ENCODE measurements at regions not wholly inside any gene's neighbourhood (a gene's known extent, or its start where the extent isn't known, plus 50 kb on each side); places are given as distances from the start of the nearest gene placed in this dataset.

- no peak overlapping the region for H2BK5ac ChIP-seq (ENCODE audit: low read depth, low read length, poor library complexity, severe bottlenecking)
- H2AFZ ChIP-seq (ENCODE audit: low read depth, low read length), result no peak overlapping the region
- no peak overlapping the region for H3K4me3 ChIP-seq (ENCODE audit: insufficient read depth in 1 of 2, low read depth in 1 of 2, low read length in 2 of 2)
- peaks cover 0 to 13% of the 10 kb centered on the region in 2 experiments for H3K27me3 ChIP-seq (ENCODE audit: control insufficient read depth in 1 of 2, insufficient read depth in 1 of 2, low read length in 2 of 2)
- no peak overlapping the region for H2BK120ac ChIP-seq (ENCODE audit: low read depth, low read length)
- H3K9ac ChIP-seq (ENCODE audit: low read length), result no peak overlapping the region
- no peak overlapping the region for H3K23ac ChIP-seq (ENCODE audit: low read length in 2 of 2)
- peaks cover 3% of the 10 kb centered on the region for H3K4me1 ChIP-seq (ENCODE audit: control insufficient read depth, insufficient read depth, low read depth, low read length)
- no peak overlapping the region for H4K91ac ChIP-seq (ENCODE audit: low read length)
- no peak overlapping the region for H3K4ac ChIP-seq (ENCODE audit: low read depth in 1 of 2, low read length in 2 of 2)
- no peaks in the 10 kb centered on the region for H3K79me1 ChIP-seq (replicated peaks; ENCODE audit: low read length, poor library complexity, severe bottlenecking)
- H3K9me3 ChIP-seq (ENCODE audit: control insufficient read depth, low read length), result no peaks in the 10 kb centered on the region
- no peak overlapping the region for H3K18ac ChIP-seq (ENCODE audit: low read depth in 1 of 2, low read length in 2 of 2)
- no peak overlapping the region for H4K8ac ChIP-seq (ENCODE audit: low read length)
- H3K36me3 ChIP-seq (ENCODE audit: control insufficient read depth in 1 of 2, insufficient read depth in 2 of 2, low read depth in 1 of 2, low read length in 2 of 2), result no peaks in the 10 kb centered on the region
- no peak for DNase-seq
- H3K4me2 ChIP-seq (ENCODE audit: low read length, poor library complexity, severe bottlenecking), result no peak overlapping the region
- H2BK15ac ChIP-seq (ENCODE audit: low read depth, poor library complexity, severe bottlenecking), result no peak overlapping the region
- no peak overlapping the region for H2BK12ac ChIP-seq (ENCODE audit: low read length in 2 of 2)
- H3K14ac ChIP-seq (ENCODE audit: low read length in 2 of 2), result no peak overlapping the region
- no peak overlapping the region for H3K27ac ChIP-seq (ENCODE audit: low read length, poor library complexity, severe bottlenecking)
- H2AK5ac ChIP-seq (ENCODE audit: low read length, severe bottlenecking), result no peak overlapping the region
- WGBS, result 89% methylated on average over 1 of the region's 1 CpG
These were observed 112.5 kb upstream of the BNIP2 start for GRCh38 chr15:59801649-59802048.

GRCh38 chr15:59798605-59798917, 109.4 kb upstream of the BNIP2 start:
- no peak for DNase-seq
- WGBS, result 49% methylated on average over 3 of the region's 5 CpGs
- Histone ChIP-seq H3K4me1 (ENCODE audit: control insufficient read depth, insufficient read depth, low read depth, low read length) (peaks cover 1% of the 10 kb centered on the region), H3K9me3 (ENCODE audit: control insufficient read depth, low read length) (no peaks in the 10 kb centered on the region), H2AFZ (ENCODE audit: low read depth, low read length) (no peak overlapping the region), H3K27ac (ENCODE audit: low read length, poor library complexity, severe bottlenecking) (no peak overlapping the region), H3K23ac (ENCODE audit: low read length in 2 of 2) (no peak overlapping the region), H3K14ac (ENCODE audit: low read length in 2 of 2) (no peak overlapping the region), H2BK15ac (ENCODE audit: low read depth, poor library complexity, severe bottlenecking) (no peak overlapping the region), H3K4me2 (ENCODE audit: low read length, poor library complexity, severe bottlenecking) (no peak overlapping the region), H3K18ac (ENCODE audit: low read depth in 1 of 2, low read length in 2 of 2) (no peak overlapping the region), H3K4me3 (ENCODE audit: insufficient read depth in 1 of 2, low read depth in 1 of 2, low read length in 2 of 2) (no peak overlapping the region), H4K91ac (ENCODE audit: low read length) (no peak overlapping the region), H2BK120ac (ENCODE audit: low read depth, low read length) (no peak overlapping the region), H3K27me3 (ENCODE audit: control insufficient read depth in 1 of 2, insufficient read depth in 1 of 2, low read length in 2 of 2) (peaks cover 0 to 34% of the 10 kb centered on the region in 2 experiments), H2BK5ac (ENCODE audit: low read depth, low read length, poor library complexity, severe bottlenecking) (no peak overlapping the region), H3K36me3 (ENCODE audit: control insufficient read depth in 1 of 2, insufficient read depth in 2 of 2, low read depth in 1 of 2, low read length in 2 of 2) (no peaks in the 10 kb centered on the region), H2AK5ac (ENCODE audit: low read length, severe bottlenecking) (no peak overlapping the region), H3K9ac (ENCODE audit: low read length) (no peak overlapping the region), H4K8ac (ENCODE audit: low read length) (no peak overlapping the region), H3K79me1 (replicated peaks; ENCODE audit: low read length, poor library complexity, severe bottlenecking) (no peaks in the 10 kb centered on the region), H3K4ac (ENCODE audit: low read depth in 1 of 2, low read length in 2 of 2) (no peak overlapping the region), H2BK12ac (ENCODE audit: low read length in 2 of 2) (no peak overlapping the region)

- no peak overlapping the region for H3K4me2 ChIP-seq (ENCODE audit: low read length, poor library complexity, severe bottlenecking)
- no peak overlapping the region for H3K27ac ChIP-seq (ENCODE audit: low read length, poor library complexity, severe bottlenecking)
- H3K36me3 ChIP-seq (ENCODE audit: control insufficient read depth in 1 of 2, insufficient read depth in 2 of 2, low read depth in 1 of 2, low read length in 2 of 2), result no peaks in the 10 kb centered on the region
- H3K14ac ChIP-seq (ENCODE audit: low read length in 2 of 2), result no peak overlapping the region
- H3K4me3 ChIP-seq (ENCODE audit: insufficient read depth in 1 of 2, low read depth in 1 of 2, low read length in 2 of 2), result no peak overlapping the region
- H2BK5ac ChIP-seq (ENCODE audit: low read depth, low read length, poor library complexity, severe bottlenecking), result no peak overlapping the region
- H2BK120ac ChIP-seq (ENCODE audit: low read depth, low read length), result no peak overlapping the region
- no peak overlapping the region for H3K18ac ChIP-seq (ENCODE audit: low read depth in 1 of 2, low read length in 2 of 2)
- H3K27me3 ChIP-seq (ENCODE audit: control insufficient read depth in 1 of 2, insufficient read depth in 1 of 2, low read length in 2 of 2), result peaks cover 0 to 36% of the 10 kb centered on the region in 2 experiments
- no peak for DNase-seq
- H3K9me3 ChIP-seq (ENCODE audit: control insufficient read depth, low read length), result no peaks in the 10 kb centered on the region
- H2AK5ac ChIP-seq (ENCODE audit: low read length, severe bottlenecking), result no peak overlapping the region
- H2AFZ ChIP-seq (ENCODE audit: low read depth, low read length), result no peak overlapping the region
- no peak overlapping the region for H2BK12ac ChIP-seq (ENCODE audit: low read length in 2 of 2)
- no peak overlapping the region for H3K9ac ChIP-seq (ENCODE audit: low read length)
- no peak overlapping the region for H4K8ac ChIP-seq (ENCODE audit: low read length)
- no peaks in the 10 kb centered on the region for H3K4me1 ChIP-seq (ENCODE audit: control insufficient read depth, insufficient read depth, low read depth, low read length)
- H3K79me1 ChIP-seq (replicated peaks; ENCODE audit: low read length, poor library complexity, severe bottlenecking), result no peaks in the 10 kb centered on the region
- no peak overlapping the region for H4K91ac ChIP-seq (ENCODE audit: low read length)
- H2BK15ac ChIP-seq (ENCODE audit: low read depth, poor library complexity, severe bottlenecking), result no peak overlapping the region
- no CpG with 5 or more reads among the region's 3 CpGs for WGBS
- no peak overlapping the region for H3K23ac ChIP-seq (ENCODE audit: low read length in 2 of 2)
- H3K4ac ChIP-seq (ENCODE audit: low read depth in 1 of 2, low read length in 2 of 2), result no peak overlapping the region
These were observed 108.9 kb upstream of the BNIP2 start for GRCh38 chr15:59797756-59798604.

GRCh38 chr15:59794229-59794886, 105.2 kb upstream of the BNIP2 start:
- H2BK120ac ChIP-seq (ENCODE audit: low read depth, low read length), result no peak overlapping the region
- no peaks in the 10 kb centered on the region for H3K4me1 ChIP-seq (ENCODE audit: control insufficient read depth, insufficient read depth, low read depth, low read length)
- no peaks in the 10 kb centered on the region for H3K9me3 ChIP-seq (ENCODE audit: control insufficient read depth, low read length)
- H2AK5ac ChIP-seq (ENCODE audit: low read length, severe bottlenecking), result no peak overlapping the region
- H3K79me1 ChIP-seq (replicated peaks; ENCODE audit: low read length, poor library complexity, severe bottlenecking), result no peaks in the 10 kb centered on the region
- no peaks in the 10 kb centered on the region for H3K36me3 ChIP-seq (ENCODE audit: control insufficient read depth in 1 of 2, insufficient read depth in 2 of 2, low read depth in 1 of 2, low read length in 2 of 2)
- peaks cover 0 to 47% of the 10 kb centered on the region in 2 experiments for H3K27me3 ChIP-seq (ENCODE audit: control insufficient read depth in 1 of 2, insufficient read depth in 1 of 2, low read length in 2 of 2)
- no peak overlapping the region for H3K18ac ChIP-seq (ENCODE audit: low read depth in 1 of 2, low read length in 2 of 2)
- WGBS, result 58% methylated on average over 6 of the region's 7 CpGs
- H3K14ac ChIP-seq (ENCODE audit: low read length in 2 of 2), result no peak overlapping the region
- no peak overlapping the region for H3K23ac ChIP-seq (ENCODE audit: low read length in 2 of 2)
- no peak overlapping the region for H4K8ac ChIP-seq (ENCODE audit: low read length)
- no peak overlapping the region for H3K4me3 ChIP-seq (ENCODE audit: insufficient read depth in 1 of 2, low read depth in 1 of 2, low read length in 2 of 2)
- H3K4ac ChIP-seq (ENCODE audit: low read depth in 1 of 2, low read length in 2 of 2), result no peak overlapping the region
- no peak overlapping the region for H2BK5ac ChIP-seq (ENCODE audit: low read depth, low read length, poor library complexity, severe bottlenecking)
- H2BK15ac ChIP-seq (ENCODE audit: low read depth, poor library complexity, severe bottlenecking), result no peak overlapping the region
- no peak overlapping the region for H2BK12ac ChIP-seq (ENCODE audit: low read length in 2 of 2)
- H3K4me2 ChIP-seq (ENCODE audit: low read length, poor library complexity, severe bottlenecking), result no peak overlapping the region
- H3K27ac ChIP-seq (ENCODE audit: low read length, poor library complexity, severe bottlenecking), result no peak overlapping the region
- H3K9ac ChIP-seq (ENCODE audit: low read length), result no peak overlapping the region
- H2AFZ ChIP-seq (ENCODE audit: low read depth, low read length), result no peak overlapping the region
- DNase-seq, result no peak
- no peak overlapping the region for H4K91ac ChIP-seq (ENCODE audit: low read length)
